ENCODE measurements at regions not wholly inside any gene's neighbourhood (a gene's known extent, or its start where the extent isn't known, plus 50 kb on each side); places are given as distances from the start of the nearest gene placed in this dataset.

DNA sequence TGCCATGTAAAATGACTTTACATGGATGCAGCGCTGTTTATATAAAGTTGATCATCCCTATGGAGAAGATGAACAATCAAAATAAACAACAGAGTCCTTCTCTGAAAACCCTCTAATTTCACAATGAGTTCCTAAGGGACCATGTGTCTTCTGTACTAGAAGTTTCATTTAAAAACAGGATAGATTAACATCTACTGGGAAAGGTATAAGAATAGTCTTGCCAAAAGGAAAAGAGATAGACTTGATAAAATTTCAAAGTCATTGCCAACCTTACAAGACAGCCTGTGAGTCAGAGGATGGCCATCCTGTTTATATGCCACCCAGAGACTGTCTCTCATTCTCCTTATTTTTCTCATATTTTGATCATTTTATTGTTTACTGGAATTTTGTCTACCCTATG lies 367.1 kb upstream of the PDE4D start:
- no peak overlapping the region for H3K4me3 Mint-ChIP-seq
- CTCF ChIA-PET, result no interaction called here

DNA sequence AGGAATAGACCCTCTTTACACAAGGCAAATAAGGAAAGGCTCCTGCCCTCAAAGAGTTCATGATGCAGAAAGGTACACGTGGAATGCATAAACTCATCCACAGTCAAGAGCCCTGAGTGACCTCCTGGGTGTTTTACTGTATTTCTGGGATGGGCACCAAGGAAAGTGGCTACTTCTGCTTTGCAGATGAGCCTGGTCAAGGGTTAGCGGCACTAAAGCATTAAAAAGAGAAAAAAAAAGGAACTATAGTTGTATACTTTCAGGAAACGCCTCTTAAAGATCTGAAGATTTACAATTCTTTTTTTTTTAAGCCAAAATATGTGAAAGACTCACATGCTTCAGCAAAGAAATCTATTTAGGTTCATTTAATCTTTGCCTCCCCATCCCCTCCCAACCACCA lies 366.2 kb upstream of the PDE4D start:
- Mint-ChIP-seq H3K4me1 (no peaks in the 10 kb centered on the region), H3K9me3 (peaks cover 2% of the 10 kb centered on the region), H3K4me3 (no peak overlapping the region), H3K27ac (no peak overlapping the region), H3K36me3 (no peaks in the 10 kb centered on the region), H3K27me3 (no peaks in the 10 kb centered on the region)
- CTCF ChIA-PET, result no interaction called here
- no peak for DNase-seq

More for the DNA sequence above, 367.1 kb upstream of the PDE4D start:
- no peak for DNase-seq
- no peak overlapping the region for H3K27ac Mint-ChIP-seq
- H3K4me1 Mint-ChIP-seq, result no peaks in the 10 kb centered on the region
- peaks cover 2% of the 10 kb centered on the region for H3K9me3 Mint-ChIP-seq
- H3K27me3 Mint-ChIP-seq, result no peaks in the 10 kb centered on the region
- no peaks in the 10 kb centered on the region for H3K36me3 Mint-ChIP-seq

- H3K9me3 Mint-ChIP-seq, result no peaks in the 10 kb centered on the region
- no peak for DNase-seq
- H3K27ac Mint-ChIP-seq, result no peak overlapping the region
- H3K27me3 Mint-ChIP-seq, result no peaks in the 10 kb centered on the region
- no peaks in the 10 kb centered on the region for H3K36me3 Mint-ChIP-seq
- no peaks in the 10 kb centered on the region for H3K4me1 Mint-ChIP-seq
- H3K4me3 Mint-ChIP-seq, result no peak overlapping the region
- CTCF ChIA-PET, result no interaction called here
Measured at GRCh38 chr5:60257596-60258271, 364.2 kb upstream of the PDE4D start.

DNA sequence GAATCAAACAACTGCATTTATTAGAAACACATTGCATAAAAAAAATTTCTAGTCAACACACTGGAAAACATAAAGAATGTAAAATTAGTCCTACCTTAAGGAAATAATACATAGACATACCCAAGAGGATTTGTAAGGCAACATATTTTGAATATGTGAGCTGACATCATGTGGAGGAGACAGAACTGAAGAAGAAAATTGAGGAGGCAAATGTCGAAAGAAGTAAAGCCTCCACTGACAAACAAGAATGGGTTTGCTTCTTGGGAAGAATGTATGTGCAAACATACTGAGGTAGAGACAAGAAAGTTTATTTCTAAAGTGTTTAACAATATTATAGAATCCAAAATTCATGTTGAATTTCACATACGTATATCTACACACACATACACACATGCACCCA lies 363.0 kb upstream of the PDE4D start:
- Mint-ChIP-seq H3K36me3 (no peaks in the 10 kb centered on the region), H3K4me3 (no peak overlapping the region), H3K27me3 (no peaks in the 10 kb centered on the region), H3K9me3 (peaks cover 4% of the 10 kb centered on the region), H3K4me1 (no peaks in the 10 kb centered on the region), H3K27ac (no peak overlapping the region)
- DNase-seq, result no peak
- CTCF ChIA-PET, result no interaction called here

DNA sequence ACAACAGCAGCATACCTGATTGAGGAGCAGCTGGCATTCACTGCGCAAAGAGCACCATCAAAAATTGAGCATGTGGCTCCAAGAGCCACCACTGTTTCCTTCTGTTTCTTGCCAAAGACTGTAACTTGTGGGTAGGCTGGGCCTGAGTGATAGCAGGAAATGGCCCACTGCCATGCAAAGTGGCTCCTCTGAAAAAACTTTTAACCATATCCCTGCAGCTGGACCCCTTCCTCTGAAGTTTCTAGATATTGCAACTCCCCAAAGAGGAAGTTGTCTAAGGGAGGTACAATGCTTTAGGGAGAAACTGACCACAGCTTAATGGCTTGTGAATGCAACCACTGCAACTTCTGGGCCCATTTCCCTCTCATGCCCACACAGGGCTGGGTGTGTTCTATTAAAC lies 355.4 kb upstream of the PDE4D start:
- H3K27me3 Mint-ChIP-seq, result no peaks in the 10 kb centered on the region
- H3K9me3 Mint-ChIP-seq, result peaks cover 4% of the 10 kb centered on the region
- no peak overlapping the region for H3K4me3 Mint-ChIP-seq
- no peak for DNase-seq
- H3K36me3 Mint-ChIP-seq, result no peaks in the 10 kb centered on the region
- H3K4me1 Mint-ChIP-seq, result no peaks in the 10 kb centered on the region
- no peak overlapping the region for H3K27ac Mint-ChIP-seq
- CTCF ChIA-PET, result no interaction called here

DNA sequence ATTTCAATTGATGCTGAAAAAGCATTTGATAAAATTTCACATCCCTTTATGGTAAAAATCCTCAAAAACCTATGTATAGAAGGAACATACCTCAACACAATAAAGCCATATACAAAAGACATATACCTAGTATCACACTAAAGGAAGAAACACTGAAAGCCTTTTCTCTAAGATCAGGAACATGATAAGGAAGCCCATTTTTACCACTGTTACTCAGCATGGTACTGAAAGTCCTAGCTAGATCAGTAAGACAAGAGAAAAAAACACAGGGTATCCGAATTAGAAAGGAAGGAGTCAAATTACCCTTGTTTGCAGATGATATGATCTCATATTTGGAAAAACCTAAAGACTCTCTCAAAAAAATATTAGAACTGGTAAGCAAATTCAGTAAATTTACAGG lies 350.2 kb upstream of the PDE4D start:
- Mint-ChIP-seq H3K4me3 (no peak overlapping the region), H3K36me3 (no peaks in the 10 kb centered on the region), H3K27ac (no peak overlapping the region), H3K4me1 (no peaks in the 10 kb centered on the region), H3K9me3 (peaks cover 7% of the 10 kb centered on the region), H3K27me3 (no peaks in the 10 kb centered on the region)
- CTCF ChIA-PET, result no interaction called here
- no peak for DNase-seq

GRCh38 chr5:60232036-60232795 lies 338.7 kb upstream of the PDE4D start:
- Mint-ChIP-seq H3K9me3 (no peaks in the 10 kb centered on the region), H3K4me1 (no peaks in the 10 kb centered on the region), H3K27me3 (no peaks in the 10 kb centered on the region), H3K27ac (no peak overlapping the region), H3K36me3 (no peaks in the 10 kb centered on the region), H3K4me3 (no peak overlapping the region)
- DNase-seq, result no peak
- CTCF ChIA-PET, result no interaction called here

- H3K9me3 Mint-ChIP-seq, result no peaks in the 10 kb centered on the region
- no peaks in the 10 kb centered on the region for H3K27me3 Mint-ChIP-seq
- H3K27ac Mint-ChIP-seq, result no peak overlapping the region
- no peak overlapping the region for H3K4me3 Mint-ChIP-seq
- H3K36me3 Mint-ChIP-seq, result no peaks in the 10 kb centered on the region
- no peak for DNase-seq
- H3K4me1 Mint-ChIP-seq, result no peaks in the 10 kb centered on the region
- CTCF ChIA-PET, result no interaction called here
Measured at GRCh38 chr5:60230456-60230855, 336.9 kb upstream of the PDE4D start.

DNA sequence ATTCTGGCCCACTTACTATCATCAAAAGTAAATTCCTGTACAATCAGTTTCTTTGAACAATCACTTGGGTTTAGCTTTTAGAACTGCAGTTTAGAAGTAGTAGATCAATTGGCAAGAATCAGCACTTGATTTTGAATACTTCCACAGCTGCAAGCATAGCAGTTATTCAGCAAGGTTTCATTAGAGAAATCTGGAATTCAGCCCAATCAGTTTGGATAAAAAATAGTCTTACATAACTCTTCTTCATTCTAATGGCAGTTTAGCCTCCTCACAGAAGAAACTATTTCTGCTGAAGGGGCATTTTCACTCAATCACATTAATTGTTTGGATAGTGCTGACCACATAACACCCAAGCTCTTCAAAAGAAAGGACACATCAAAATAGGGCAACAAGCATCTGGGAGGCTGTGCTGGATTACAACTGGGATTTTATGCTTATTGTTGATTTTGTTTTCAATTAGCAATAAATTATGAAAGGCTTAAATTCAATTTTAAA lies 336.2 kb upstream of the PDE4D start:
- Mint-ChIP-seq H3K27ac (no peak overlapping the region), H3K36me3 (no peaks in the 10 kb centered on the region), H3K4me1 (no peaks in the 10 kb centered on the region), H3K27me3 (no peaks in the 10 kb centered on the region), H3K9me3 (no peaks in the 10 kb centered on the region), H3K4me3 (no peak overlapping the region)
- CTCF ChIA-PET, result no interaction called here
- DNase-seq, result no peak

- DNase-seq, result no peak
- H3K27ac Mint-ChIP-seq, result no peak overlapping the region
- no peaks in the 10 kb centered on the region for H3K4me1 Mint-ChIP-seq
- no peak overlapping the region for H3K4me3 Mint-ChIP-seq
- H3K9me3 Mint-ChIP-seq, result no peaks in the 10 kb centered on the region
- CTCF ChIA-PET, result no interaction called here
- no peaks in the 10 kb centered on the region for H3K27me3 Mint-ChIP-seq
- no peaks in the 10 kb centered on the region for H3K36me3 Mint-ChIP-seq
Measured at GRCh38 chr5:60228676-60229075, 335.1 kb upstream of the PDE4D start.

GRCh38 chr5:60226128-60226527 lies 332.6 kb upstream of the PDE4D start:
- H3K27me3 Mint-ChIP-seq, result no peaks in the 10 kb centered on the region
- no peaks in the 10 kb centered on the region for H3K9me3 Mint-ChIP-seq
- no peak overlapping the region for H3K4me3 Mint-ChIP-seq
- H3K4me1 Mint-ChIP-seq, result no peaks in the 10 kb centered on the region
- DNase-seq, result no peak
- H3K36me3 Mint-ChIP-seq, result no peaks in the 10 kb centered on the region
- no peak overlapping the region for H3K27ac Mint-ChIP-seq
- CTCF ChIA-PET, result no interaction called here

DNA sequence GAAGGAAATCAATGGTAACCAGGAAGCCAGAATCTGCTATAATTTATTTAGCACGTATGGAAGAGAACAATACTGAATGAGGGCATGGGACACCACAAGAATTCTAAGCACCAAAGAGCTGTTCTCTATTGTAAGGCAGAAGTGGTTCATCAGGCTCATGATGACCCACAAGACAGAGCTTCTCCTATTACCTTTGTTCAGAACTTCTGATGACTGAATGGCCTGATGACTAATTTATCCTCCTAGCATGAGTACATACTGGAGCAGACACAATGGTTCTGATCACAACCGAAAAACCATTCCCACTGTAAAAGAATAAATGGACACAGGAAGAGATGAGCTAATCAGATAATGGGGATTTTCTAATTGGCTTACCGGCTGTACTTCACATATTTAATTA lies 329.8 kb upstream of the PDE4D start:
- no peaks in the 10 kb centered on the region for H3K9me3 Mint-ChIP-seq
- DNase-seq, result no peak
- CTCF ChIA-PET, result no interaction called here
- no peaks in the 10 kb centered on the region for H3K4me1 Mint-ChIP-seq
- H3K4me3 Mint-ChIP-seq, result no peak overlapping the region
- no peaks in the 10 kb centered on the region for H3K27me3 Mint-ChIP-seq
- no peak overlapping the region for H3K27ac Mint-ChIP-seq
- H3K36me3 Mint-ChIP-seq, result no peaks in the 10 kb centered on the region

DNA sequence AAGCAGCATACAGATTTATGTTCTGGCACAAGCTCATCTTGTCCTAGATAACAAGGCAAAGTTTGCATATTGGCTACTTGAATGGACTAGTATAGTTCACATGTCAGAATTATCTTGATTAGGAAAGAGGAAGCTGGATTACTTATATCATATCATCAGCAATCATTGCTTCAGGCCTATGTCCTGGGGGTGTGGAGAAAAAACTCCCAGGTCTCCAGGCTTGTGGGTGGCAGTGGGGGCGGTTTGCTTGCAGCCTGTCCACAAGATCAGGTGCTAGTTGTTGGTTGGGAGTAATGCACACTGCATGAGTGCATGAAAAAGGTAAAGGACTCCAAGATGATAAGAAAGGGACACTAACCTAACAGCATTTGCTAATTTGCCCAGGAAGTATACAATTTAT lies 326.4 kb upstream of the PDE4D start:
- no peaks in the 10 kb centered on the region for H3K27me3 Mint-ChIP-seq
- no peaks in the 10 kb centered on the region for H3K9me3 Mint-ChIP-seq
- no peak overlapping the region for H3K27ac Mint-ChIP-seq
- no peaks in the 10 kb centered on the region for H3K4me1 Mint-ChIP-seq
- no peaks in the 10 kb centered on the region for H3K36me3 Mint-ChIP-seq
- CTCF ChIA-PET, result no interaction called here
- DNase-seq, result no peak
- H3K4me3 Mint-ChIP-seq, result no peak overlapping the region

GRCh38 chr5:60210810-60211209 lies 317.3 kb upstream of the PDE4D start:
- DNase-seq, result no peak
- no peaks in the 10 kb centered on the region for H3K36me3 Mint-ChIP-seq
- H3K27ac Mint-ChIP-seq, result no peak overlapping the region
- H3K4me1 Mint-ChIP-seq, result no peaks in the 10 kb centered on the region
- H3K27me3 Mint-ChIP-seq, result no peaks in the 10 kb centered on the region
- no peaks in the 10 kb centered on the region for H3K9me3 Mint-ChIP-seq
- CTCF ChIA-PET, result interaction anchor here (0.7 kb wide), 1 partner anchor 853 kb away, joined by 6 read pairs; no protein-coding TSS in a partner anchor
- no peak overlapping the region for H3K4me3 Mint-ChIP-seq

DNA sequence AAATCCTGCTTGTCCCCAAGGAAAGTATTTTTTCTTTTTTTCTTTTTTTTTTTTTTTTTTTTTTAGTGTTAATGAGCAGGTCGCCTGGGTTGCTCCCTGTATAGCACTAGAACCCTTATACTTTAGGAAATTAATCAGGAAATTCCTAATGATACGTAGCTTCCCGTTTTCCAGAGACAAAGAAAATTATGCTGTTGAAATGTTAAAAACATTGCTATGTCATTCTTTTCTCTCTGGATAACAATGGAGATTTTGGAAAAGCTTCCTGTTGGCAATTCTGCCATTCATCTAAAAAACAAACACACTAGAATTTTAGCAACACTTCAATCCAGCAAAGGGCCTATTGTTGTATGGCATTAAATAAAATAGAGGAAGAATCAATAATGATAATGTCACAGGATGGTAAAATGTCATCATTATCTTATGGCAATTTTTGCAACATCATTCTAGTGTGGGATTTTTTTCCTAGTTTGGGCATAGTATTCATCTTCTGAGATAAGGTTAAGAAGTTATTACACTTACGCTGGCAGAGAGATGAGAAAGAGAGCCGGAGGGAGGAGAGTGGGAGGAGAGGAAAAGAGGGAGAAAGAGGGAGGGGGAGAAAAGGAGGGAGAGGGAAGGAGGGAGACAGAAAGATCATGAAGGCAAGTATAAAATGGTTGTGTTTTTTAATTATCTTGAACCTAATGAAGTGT lies 315.8 kb upstream of the PDE4D start:
- CTCF ChIA-PET, result no interaction called here
- no peak for DNase-seq
- no peaks in the 10 kb centered on the region for H3K4me1 Mint-ChIP-seq
- no peaks in the 10 kb centered on the region for H3K9me3 Mint-ChIP-seq
- no peaks in the 10 kb centered on the region for H3K36me3 Mint-ChIP-seq
- no peak overlapping the region for H3K4me3 Mint-ChIP-seq
- no peaks in the 10 kb centered on the region for H3K27me3 Mint-ChIP-seq
- H3K27ac Mint-ChIP-seq, result no peak overlapping the region

Data from activated naive CD4-positive, alpha-beta T cell treated with anti-CD3 and anti-CD28 coated beads, Interleukin-2, amount 10 ng/mL, durations not matched to agents 7 days and 5 days (primary cell).